ENCODE measurements at regions not wholly inside any gene's neighbourhood (a gene's known extent, or its start where the extent isn't known, plus 50 kb on each side); places are given as distances from the start of the nearest gene placed in this dataset.

DNA sequence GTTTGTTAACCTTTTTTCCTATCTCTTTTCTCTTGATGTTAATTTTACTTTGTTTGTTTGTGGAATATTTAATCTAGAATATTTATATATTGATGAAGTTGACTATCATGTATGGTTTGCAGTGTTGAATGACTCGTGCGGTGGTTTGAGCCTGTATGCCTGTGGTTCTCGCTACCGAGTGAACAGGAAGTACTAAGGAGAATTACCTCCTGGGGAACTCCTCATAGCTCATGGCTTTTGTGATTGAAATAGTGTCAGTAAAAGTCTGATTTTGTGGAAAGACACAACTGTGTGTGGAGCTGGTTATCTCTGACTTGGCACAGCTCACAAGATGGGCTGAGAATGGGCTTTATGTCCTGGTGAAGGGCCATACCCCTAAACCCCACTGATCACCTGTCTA is 498.6 kb downstream of the GLRX3 start (continued):
- TF ChIP-seq, protein P1, sequence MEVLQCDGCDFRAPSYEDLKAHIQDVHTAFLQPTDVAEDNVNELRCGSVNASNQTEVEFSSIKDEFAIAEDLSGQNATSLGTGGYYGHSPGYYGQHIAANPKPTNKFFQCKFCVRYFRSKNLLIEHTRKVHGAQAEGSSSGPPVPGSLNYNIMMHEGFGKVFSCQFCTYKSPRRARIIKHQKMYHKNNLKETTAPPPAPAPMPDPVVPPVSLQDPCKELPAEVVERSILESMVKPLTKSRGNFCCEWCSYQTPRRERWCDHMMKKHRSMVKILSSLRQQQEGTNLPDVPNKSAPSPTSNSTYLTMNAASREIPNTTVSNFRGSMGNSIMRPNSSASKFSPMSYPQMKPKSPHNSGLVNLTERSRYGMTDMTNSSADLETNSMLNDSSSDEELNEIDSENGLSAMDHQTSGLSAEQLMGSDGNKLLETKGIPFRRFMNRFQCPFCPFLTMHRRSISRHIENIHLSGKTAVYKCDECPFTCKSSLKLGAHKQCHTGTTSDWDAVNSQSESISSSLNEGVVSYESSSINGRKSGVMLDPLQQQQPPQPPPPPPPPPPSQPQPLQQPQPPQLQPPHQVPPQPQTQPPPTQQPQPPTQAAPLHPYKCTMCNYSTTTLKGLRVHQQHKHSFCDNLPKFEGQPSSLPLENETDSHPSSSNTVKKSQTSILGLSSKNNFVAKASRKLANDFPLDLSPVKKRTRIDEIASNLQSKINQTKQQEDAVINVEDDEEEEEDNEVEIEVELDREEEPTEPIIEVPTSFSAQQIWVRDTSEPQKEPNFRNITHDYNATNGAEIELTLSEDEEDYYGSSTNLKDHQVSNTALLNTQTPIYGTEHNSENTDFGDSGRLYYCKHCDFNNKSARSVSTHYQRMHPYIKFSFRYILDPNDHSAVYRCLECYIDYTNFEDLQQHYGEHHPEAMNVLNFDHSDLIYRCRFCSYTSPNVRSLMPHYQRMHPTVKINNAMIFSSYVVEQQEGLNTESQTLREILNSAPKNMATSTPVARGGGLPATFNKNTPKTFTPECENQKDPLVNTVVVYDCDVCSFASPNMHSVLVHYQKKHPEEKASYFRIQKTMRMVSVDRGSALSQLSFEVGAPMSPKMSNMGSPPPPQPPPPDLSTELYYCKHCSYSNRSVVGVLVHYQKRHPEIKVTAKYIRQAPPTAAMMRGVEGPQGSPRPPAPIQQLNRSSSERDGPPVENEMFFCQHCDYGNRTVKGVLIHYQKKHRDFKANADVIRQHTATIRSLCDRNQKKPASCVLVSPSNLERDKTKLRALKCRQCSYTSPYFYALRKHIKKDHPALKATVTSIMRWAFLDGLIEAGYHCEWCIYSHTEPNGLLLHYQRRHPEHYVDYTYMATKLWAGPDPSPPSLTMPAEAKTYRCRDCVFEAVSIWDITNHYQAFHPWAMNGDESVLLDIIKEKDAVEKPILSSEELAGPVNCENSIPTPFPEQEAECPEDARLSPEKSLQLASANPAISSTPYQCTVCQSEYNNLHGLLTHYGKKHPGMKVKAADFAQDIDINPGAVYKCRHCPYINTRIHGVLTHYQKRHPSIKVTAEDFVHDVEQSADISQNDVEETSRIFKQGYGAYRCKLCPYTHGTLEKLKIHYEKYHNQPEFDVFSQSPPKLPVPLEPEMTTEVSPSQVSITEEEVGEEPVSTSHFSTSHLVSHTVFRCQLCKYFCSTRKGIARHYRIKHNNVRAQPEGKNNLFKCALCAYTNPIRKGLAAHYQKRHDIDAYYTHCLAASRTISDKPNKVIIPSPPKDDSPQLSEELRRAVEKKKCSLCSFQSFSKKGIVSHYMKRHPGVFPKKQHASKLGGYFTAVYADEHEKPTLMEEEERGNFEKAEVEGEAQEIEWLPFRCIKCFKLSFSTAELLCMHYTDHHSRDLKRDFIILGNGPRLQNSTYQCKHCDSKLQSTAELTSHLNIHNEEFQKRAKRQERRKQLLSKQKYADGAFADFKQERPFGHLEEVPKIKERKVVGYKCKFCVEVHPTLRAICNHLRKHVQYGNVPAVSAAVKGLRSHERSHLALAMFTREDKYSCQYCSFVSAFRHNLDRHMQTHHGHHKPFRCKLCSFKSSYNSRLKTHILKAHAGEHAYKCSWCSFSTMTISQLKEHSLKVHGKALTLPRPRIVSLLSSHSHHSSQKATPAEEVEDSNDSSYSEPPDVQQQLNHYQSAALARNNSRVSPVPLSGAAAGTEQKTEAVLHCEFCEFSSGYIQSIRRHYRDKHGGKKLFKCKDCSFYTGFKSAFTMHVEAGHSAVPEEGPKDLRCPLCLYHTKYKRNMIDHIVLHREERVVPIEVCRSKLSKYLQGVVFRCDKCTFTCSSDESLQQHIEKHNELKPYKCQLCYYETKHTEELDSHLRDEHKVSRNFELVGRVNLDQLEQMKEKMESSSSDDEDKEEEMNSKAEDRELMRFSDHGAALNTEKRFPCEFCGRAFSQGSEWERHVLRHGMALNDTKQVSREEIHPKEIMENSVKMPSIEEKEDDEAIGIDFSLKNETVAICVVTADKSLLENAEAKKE (CRISPR knock-in tag; IDR thresholded peaks at IDR 0.05), result no peak
- TF ChIP-seq, protein P2, sequence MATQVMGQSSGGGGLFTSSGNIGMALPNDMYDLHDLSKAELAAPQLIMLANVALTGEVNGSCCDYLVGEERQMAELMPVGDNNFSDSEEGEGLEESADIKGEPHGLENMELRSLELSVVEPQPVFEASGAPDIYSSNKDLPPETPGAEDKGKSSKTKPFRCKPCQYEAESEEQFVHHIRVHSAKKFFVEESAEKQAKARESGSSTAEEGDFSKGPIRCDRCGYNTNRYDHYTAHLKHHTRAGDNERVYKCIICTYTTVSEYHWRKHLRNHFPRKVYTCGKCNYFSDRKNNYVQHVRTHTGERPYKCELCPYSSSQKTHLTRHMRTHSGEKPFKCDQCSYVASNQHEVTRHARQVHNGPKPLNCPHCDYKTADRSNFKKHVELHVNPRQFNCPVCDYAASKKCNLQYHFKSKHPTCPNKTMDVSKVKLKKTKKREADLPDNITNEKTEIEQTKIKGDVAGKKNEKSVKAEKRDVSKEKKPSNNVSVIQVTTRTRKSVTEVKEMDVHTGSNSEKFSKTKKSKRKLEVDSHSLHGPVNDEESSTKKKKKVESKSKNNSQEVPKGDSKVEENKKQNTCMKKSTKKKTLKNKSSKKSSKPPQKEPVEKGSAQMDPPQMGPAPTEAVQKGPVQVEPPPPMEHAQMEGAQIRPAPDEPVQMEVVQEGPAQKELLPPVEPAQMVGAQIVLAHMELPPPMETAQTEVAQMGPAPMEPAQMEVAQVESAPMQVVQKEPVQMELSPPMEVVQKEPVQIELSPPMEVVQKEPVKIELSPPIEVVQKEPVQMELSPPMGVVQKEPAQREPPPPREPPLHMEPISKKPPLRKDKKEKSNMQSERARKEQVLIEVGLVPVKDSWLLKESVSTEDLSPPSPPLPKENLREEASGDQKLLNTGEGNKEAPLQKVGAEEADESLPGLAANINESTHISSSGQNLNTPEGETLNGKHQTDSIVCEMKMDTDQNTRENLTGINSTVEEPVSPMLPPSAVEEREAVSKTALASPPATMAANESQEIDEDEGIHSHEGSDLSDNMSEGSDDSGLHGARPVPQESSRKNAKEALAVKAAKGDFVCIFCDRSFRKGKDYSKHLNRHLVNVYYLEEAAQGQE (IDR thresholded peaks at IDR 0.05; ENCODE audit: unreplicated experiment), result no peak
- no peak for TF ChIP-seq NANOG (IDR thresholded peaks at IDR 0.05; ENCODE audit: borderline replicate concordance)
- TF ChIP-seq EZH2phosphoT487 (IDR thresholded peaks at IDR 0.05; ENCODE audit: unreplicated experiment), result no peak
- no peak for TF ChIP-seq CREB1 (CRISPR knock-in tag; IDR thresholded peaks at IDR 0.05; ENCODE audit: low read depth)

DNA sequence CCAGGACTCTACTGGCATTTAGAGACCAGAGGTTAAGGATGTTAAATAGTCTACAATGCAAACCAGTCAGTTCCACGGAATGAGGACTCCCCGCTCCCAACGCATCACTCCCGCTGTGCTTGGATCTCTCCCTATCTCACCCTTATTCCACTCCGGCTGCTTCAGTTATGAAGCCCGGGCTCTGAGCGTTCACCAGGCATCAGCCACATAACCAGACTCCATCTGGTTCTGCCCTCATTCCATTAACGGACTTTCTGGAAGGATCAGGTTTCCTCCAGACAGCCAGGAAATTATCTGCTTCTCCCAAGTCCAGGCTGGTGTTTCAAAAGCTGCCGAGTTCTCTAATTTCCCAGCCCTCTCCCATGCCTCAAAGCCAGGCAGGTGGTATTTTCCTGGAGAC is 499.3 kb downstream of the GLRX3 start:
- TF ChIP-seq, protein P3, sequence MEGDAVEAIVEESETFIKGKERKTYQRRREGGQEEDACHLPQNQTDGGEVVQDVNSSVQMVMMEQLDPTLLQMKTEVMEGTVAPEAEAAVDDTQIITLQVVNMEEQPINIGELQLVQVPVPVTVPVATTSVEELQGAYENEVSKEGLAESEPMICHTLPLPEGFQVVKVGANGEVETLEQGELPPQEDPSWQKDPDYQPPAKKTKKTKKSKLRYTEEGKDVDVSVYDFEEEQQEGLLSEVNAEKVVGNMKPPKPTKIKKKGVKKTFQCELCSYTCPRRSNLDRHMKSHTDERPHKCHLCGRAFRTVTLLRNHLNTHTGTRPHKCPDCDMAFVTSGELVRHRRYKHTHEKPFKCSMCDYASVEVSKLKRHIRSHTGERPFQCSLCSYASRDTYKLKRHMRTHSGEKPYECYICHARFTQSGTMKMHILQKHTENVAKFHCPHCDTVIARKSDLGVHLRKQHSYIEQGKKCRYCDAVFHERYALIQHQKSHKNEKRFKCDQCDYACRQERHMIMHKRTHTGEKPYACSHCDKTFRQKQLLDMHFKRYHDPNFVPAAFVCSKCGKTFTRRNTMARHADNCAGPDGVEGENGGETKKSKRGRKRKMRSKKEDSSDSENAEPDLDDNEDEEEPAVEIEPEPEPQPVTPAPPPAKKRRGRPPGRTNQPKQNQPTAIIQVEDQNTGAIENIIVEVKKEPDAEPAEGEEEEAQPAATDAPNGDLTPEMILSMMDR (conservative IDR thresholded peaks at IDR 0.05; ENCODE audit: low read depth in 2 of 2), result no peak
- no peak for TF ChIP-seq CREB1 (CRISPR knock-in tag; IDR thresholded peaks at IDR 0.05; ENCODE audit: low read depth)
- TF ChIP-seq, protein P4, sequence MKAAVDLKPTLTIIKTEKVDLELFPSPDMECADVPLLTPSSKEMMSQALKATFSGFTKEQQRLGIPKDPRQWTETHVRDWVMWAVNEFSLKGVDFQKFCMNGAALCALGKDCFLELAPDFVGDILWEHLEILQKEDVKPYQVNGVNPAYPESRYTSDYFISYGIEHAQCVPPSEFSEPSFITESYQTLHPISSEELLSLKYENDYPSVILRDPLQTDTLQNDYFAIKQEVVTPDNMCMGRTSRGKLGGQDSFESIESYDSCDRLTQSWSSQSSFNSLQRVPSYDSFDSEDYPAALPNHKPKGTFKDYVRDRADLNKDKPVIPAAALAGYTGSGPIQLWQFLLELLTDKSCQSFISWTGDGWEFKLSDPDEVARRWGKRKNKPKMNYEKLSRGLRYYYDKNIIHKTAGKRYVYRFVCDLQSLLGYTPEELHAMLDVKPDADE (IDR thresholded peaks at IDR 0.05), result no peak
- no peak for TF ChIP-seq POLR2AphosphoS5 (IDR thresholded peaks at IDR 0.05; ENCODE audit: low read depth)
- TF ChIP-seq ZNF331 (CRISPR knock-in tag; IDR thresholded peaks at IDR 0.05; ENCODE audit: low read depth), result no peak
- H3K4me2 ChIP-seq, result no peak overlapping the region
- H3K4me1 Mint-ChIP-seq, result peaks cover 4% of the 10 kb centered on the region; the same call in 2 of the 3 replicates
- no peaks in the 10 kb centered on the region for H3K4me1 ChIP-seq (ENCODE audit: insufficient read depth)
- no peaks in the 10 kb centered on the region for H4K20me1 ChIP-seq (replicated peaks; ENCODE audit: insufficient read depth)
- ATAC-seq, result no peak
- no peaks in the 10 kb centered on the region for H3K27me3 Mint-ChIP-seq (ENCODE audit: insufficient read depth, low read depth, poor library complexity)
- H3F3A ChIP-seq (replicated peaks; ENCODE audit: low read depth), result no peaks in the 10 kb centered on the region
- no peaks in the 10 kb centered on the region for H3K9me2 ChIP-seq (ENCODE audit: insufficient read depth)
- H3K36me3 Mint-ChIP-seq (ENCODE audit: low read depth), result peaks cover 21% of the 10 kb centered on the region; the same call in 1 of the 3 replicates
- H3K79me2 ChIP-seq (replicated peaks; ENCODE audit: insufficient read depth), result no peaks in the 10 kb centered on the region
- H3K4me3 Mint-ChIP-seq, result no peak overlapping the region
- H2AFZ ChIP-seq, result no peak overlapping the region
- H3K27me3 ChIP-seq (ENCODE audit: insufficient read depth), result no peaks in the 10 kb centered on the region
- no peak overlapping the region for H3K4me3 ChIP-seq
- no peak overlapping the region for H3K27ac Mint-ChIP-seq
- peaks cover 99% of the 10 kb centered on the region for H3K9me3 Mint-ChIP-seq
- peaks cover 3% of the 10 kb centered on the region; the same call in 1 of the 2 replicates for H3K36me3 ChIP-seq (ENCODE audit: insufficient read depth)
- DNase-seq (ENCODE audit: low spot score), result no peak
- no peak overlapping the region for H3K27ac ChIP-seq (ENCODE audit: low read depth)

Measured in GM23338 (cell line).